ENCODE measurements at regions not wholly inside any gene's neighbourhood (a gene's known extent, or its start where the extent isn't known, plus 50 kb on each side); places are given as distances from the start of the nearest gene placed in this dataset.

DNA sequence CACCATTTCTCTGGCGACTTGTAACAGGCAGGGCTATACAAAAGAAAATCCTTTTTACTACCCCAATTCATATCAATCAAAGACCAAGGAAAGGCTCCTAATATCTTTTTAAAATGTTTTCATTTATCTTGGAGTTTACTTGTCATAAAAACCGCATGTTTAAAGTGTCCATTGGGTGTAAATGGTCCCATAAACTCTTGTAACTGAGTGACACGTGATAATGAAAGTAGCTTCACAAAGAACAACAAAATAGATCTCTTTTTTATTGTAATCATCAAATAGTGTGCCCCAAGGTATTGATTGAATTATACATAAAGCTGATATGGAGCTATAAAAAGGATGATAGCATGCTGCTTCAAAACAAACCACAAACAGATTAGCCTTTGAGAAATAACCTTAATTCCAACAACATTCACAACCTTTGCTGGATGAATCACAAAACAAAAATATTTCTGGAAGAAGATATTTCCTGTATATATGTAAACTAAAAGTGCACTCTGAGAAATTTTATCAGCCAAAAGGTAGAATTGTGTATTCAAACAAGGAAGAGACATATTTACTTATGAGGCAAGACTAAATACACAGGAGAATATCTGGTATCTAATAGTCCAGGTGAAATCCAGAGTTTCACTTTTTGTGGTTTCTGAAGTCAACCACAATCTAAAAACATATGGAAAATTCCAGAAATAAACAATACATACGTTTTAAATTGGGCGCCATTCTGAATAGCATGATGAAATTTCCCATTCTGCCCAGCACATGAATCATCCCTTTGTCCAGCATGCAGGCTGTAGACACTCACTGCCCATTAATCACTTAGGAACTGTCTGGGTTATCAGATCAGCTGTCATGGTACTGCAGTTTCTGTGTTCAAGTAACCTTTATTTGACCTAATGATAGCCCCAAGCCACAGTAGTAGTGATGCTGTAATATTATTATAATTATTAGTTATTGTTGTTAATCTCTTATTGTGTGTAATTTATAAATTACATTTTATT is 237.5 kb downstream of the PIK3C3 start:
- intact Hi-C loops (cut with micrococcal nuclease) = no loop called here
- no peak for TF ChIP-seq CTCF (IDR thresholded peaks at IDR 0.05; ENCODE audit: unreplicated experiment)
- CTCF ChIA-PET = interaction anchor here (0.6 to 0.8 kb wide), 2 partner anchors 106 to 607 kb away, joined by 3 to 4 read pairs; no protein-coding TSS in a partner anchor
- DNase-seq (ENCODE audit: unreplicated experiment) = peak; percentile 82
- Mint-ChIP-seq H3K4me3 (ENCODE audit: unreplicated experiment) (no peak overlapping the region), H3K27ac (ENCODE audit: low read depth, unreplicated experiment) (no peak overlapping the region), H3K9me3 (ENCODE audit: unreplicated experiment) (no peaks in the 10 kb centered on the region), H3K27me3 (ENCODE audit: insufficient read depth, unreplicated experiment) (no peaks in the 10 kb centered on the region), H3K36me3 (ENCODE audit: insufficient read depth, unreplicated experiment) (no peaks in the 10 kb centered on the region), H3K4me1 (ENCODE audit: insufficient read depth, unreplicated experiment) (peaks cover 3% of the 10 kb centered on the region)
- no TSS peak for BruUV-seq (replicated peaks)
- POLR2A ChIA-PET = no interaction called here

DNA sequence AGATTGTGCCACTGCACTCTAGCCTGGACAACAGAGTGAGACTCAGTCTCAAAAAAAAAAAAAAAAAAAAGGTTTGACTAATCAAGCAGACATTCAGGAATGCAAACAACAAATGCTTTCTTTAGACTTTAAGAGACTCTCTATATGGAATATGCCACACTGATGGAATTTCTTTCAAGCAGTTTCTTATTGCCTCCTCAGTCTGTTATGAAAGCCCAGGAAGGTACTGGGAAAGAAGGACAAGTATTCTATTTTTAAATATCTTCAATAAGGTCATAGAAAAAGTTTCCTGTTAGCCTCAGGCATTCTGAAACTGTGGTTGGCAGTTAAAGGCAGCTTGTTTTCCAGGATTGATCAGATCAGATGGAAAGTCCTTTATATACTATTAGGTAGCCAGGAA is 241.6 kb downstream of the PIK3C3 start:
- no peaks in the 10 kb centered on the region for H3K4me1 Mint-ChIP-seq (ENCODE audit: insufficient read depth, unreplicated experiment)
- peak; percentile 9 for DNase-seq (ENCODE audit: unreplicated experiment)
- no TSS peak for BruUV-seq (replicated peaks)
- no peak overlapping the region for H3K27ac Mint-ChIP-seq (ENCODE audit: low read depth, unreplicated experiment)
- no peak overlapping the region for H3K4me3 Mint-ChIP-seq (ENCODE audit: unreplicated experiment)
- no peaks in the 10 kb centered on the region for H3K27me3 Mint-ChIP-seq (ENCODE audit: insufficient read depth, unreplicated experiment)
- ChIA-PET POLR2A (interaction anchor here (0.6 kb wide), 1 partner anchor 102 kb away, joined by 3 read pairs; no protein-coding TSS in a partner anchor), CTCF (interaction anchor here (1.3 kb wide), 1 partner anchor 82 kb away, joined by 5 read pairs; no protein-coding TSS in a partner anchor)
- H3K9me3 Mint-ChIP-seq (ENCODE audit: unreplicated experiment) = no peaks in the 10 kb centered on the region
- no peaks in the 10 kb centered on the region for H3K36me3 Mint-ChIP-seq (ENCODE audit: insufficient read depth, unreplicated experiment)
- TF ChIP-seq CTCF (IDR thresholded peaks at IDR 0.05; ENCODE audit: unreplicated experiment) = no peak
- intact Hi-C loops (cut with micrococcal nuclease) = no loop called here

- TF ChIP-seq CTCF (IDR thresholded peaks at IDR 0.05; ENCODE audit: unreplicated experiment) = no peak
- intact Hi-C loops (cut with micrococcal nuclease) = no loop called here
- H3K4me1 Mint-ChIP-seq (ENCODE audit: insufficient read depth, unreplicated experiment) = no peaks in the 10 kb centered on the region
- ChIA-PET CTCF (no interaction called here), POLR2A (no interaction called here)
- H3K36me3 Mint-ChIP-seq (ENCODE audit: insufficient read depth, unreplicated experiment) = no peaks in the 10 kb centered on the region
- no peak overlapping the region for H3K4me3 Mint-ChIP-seq (ENCODE audit: unreplicated experiment)
- no peaks in the 10 kb centered on the region for H3K9me3 Mint-ChIP-seq (ENCODE audit: unreplicated experiment)
- no peaks in the 10 kb centered on the region for H3K27me3 Mint-ChIP-seq (ENCODE audit: insufficient read depth, unreplicated experiment)
- H3K27ac Mint-ChIP-seq (ENCODE audit: low read depth, unreplicated experiment) = no peak overlapping the region
- DNase-seq (ENCODE audit: unreplicated experiment) = no peak
- BruUV-seq (replicated peaks) = no TSS peak
Observed at GRCh38 chr18:42201137-42201536, 246.1 kb downstream of the PIK3C3 start.

DNA sequence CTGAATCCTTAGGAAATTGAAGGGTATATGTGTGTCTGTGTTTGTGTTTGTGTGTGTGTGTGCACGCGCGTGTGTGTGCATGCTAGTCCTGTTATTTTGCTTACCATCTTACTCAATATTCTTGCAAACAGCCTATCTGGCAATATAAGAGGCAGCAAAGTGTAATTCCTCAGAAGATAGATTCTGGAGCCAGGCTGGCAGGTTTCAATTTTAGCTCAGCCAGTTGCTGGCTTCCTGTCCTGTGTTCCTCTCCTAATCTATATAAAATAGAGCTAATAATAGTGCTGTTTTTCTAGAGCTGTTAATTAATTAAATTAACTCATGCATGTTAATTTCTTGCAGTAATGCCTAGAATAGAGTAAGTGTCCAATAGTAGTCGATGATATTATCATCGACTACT is 256.2 kb downstream of the PIK3C3 start:
- CTCF ChIA-PET = no interaction called here
- intact Hi-C loops (cut with micrococcal nuclease) = no loop called here
- Mint-ChIP-seq H3K9me3 (ENCODE audit: unreplicated experiment) (no peaks in the 10 kb centered on the region), H3K27ac (ENCODE audit: low read depth, unreplicated experiment) (no peak overlapping the region), H3K4me3 (ENCODE audit: unreplicated experiment) (no peak overlapping the region), H3K27me3 (ENCODE audit: insufficient read depth, unreplicated experiment) (no peaks in the 10 kb centered on the region), H3K4me1 (ENCODE audit: insufficient read depth, unreplicated experiment) (no peaks in the 10 kb centered on the region), H3K36me3 (ENCODE audit: insufficient read depth, unreplicated experiment) (no peaks in the 10 kb centered on the region)
- no peak for TF ChIP-seq CTCF (IDR thresholded peaks at IDR 0.05; ENCODE audit: unreplicated experiment)
- POLR2A ChIA-PET = no interaction called here
- no TSS peak for BruUV-seq (replicated peaks)
- DNase-seq (ENCODE audit: unreplicated experiment) = no peak
